K562 (cell line): ENCODE measurements at regions not wholly inside any gene's neighbourhood (a gene's known extent, or its start where the extent isn't known, plus 50 kb on each side); places are given as distances from the start of the nearest gene placed in this dataset.

Experiments used
- ATAC-seq: fragments of 200-7000 bp; cut with Tn5 transposase; 3 replicates; pipeline ENCODE4 v1.9.1; 2020; ENCODE audit warnings: moderate library complexity
- BruUV-seq: library from RNA; stranded (reverse); fragments of 400-500 nt; replicated peaks from 2 replicates; lab custom pipeline; 2021; lab: Mats Ljungman, UMichigan
- CTCF ChIA-PET: fragments of 300-600 bp; formaldehyde crosslinking; extraction: SDS; loops from one replicate; lab custom pipeline; 2021; ENCODE audit warnings: low intra/inter-chr PET ratio; lab: Yijun Ruan, JAX
- POLR2A ChIA-PET: fragments of 300-600, 350-650 bp; sonication (Branson Sonifier 250); formaldehyde crosslinking; extraction: SDS; loops from one replicate; lab custom pipeline; 2021; ENCODE audit warnings: antibody characterized with exemption, inconsistent platforms; lab: Yijun Ruan, JAX
- DNase-seq, 4 experiments: peaks; one replicate each; pipeline versions ENCODE4 v3.0.0 to v3.0.0-alpha.2; 2011 to 2018; ENCODE audit warnings: low spot score in 3 of 4, mixed read lengths in 3 of 4; ENCODE audit errors: extremely low read depth in 1 of 4
- FAIRE-seq: peaks from 2 replicates; lab custom pipeline; 2011; peaks lifted over from hg19 to GRCh38; lab: Jason Lieb, UNC
- H2AFZ ChIP-seq: 2 replicates; pipeline ENCODE4 v1.6.0; 2011; ENCODE audit warnings: low read depth, low read length, control low read depth, inconsistent platforms
- H3K27ac ChIP-seq: fragments of 200-600 bp; 3 replicates; pipeline ENCODE4 v1.8.0; 2011; ENCODE audit warnings: low read depth, mild to moderate bottlenecking, control low read depth, inconsistent platforms, low read length, moderate library complexity, mixed read lengths; ENCODE audit errors: extremely low read depth
- H3K27me3 ChIP-seq, 2 experiments: fragments of 300-600 bp in 1 of 2; 2 replicates in 1 of 2; 3 replicates in 1 of 2; pipeline versions ENCODE4 v1.6.0 to v1.8.0; 2011; ENCODE audit warnings: inconsistent platforms in 2 of 2, low read length in 2 of 2, mild to moderate bottlenecking in 1 of 2, mixed read lengths in 1 of 2, moderate library complexity in 1 of 2; ENCODE audit not compliant: control insufficient read depth in 2 of 2, insufficient read depth in 2 of 2
- H3K36me3 ChIP-seq: fragments of 300-600 bp; 3 replicates; pipeline ENCODE4 v1.8.0; 2011; ENCODE audit warnings: mild to moderate bottlenecking, low read length, inconsistent platforms; ENCODE audit not compliant: control insufficient read depth, insufficient read depth
- H3K4me1 ChIP-seq, 2 experiments: fragments of 200-600 bp in 1 of 2; replicated peaks in 1 of 2; 2 replicates in 1 of 2; 3 replicates in 1 of 2; pipeline versions ENCODE4 v1.5.1 to v1.8.0; 2011; ENCODE audit warnings: inconsistent platforms in 2 of 2, low read length in 2 of 2, mild to moderate bottlenecking in 1 of 2, mixed read lengths in 1 of 2, moderate library complexity in 1 of 2; ENCODE audit not compliant: control insufficient read depth in 2 of 2, insufficient read depth in 2 of 2
- H3K4me2 ChIP-seq: 2 replicates; pipeline ENCODE4 v1.6.1; 2011; ENCODE audit warnings: low read length, control low read depth, inconsistent platforms, mixed read lengths; ENCODE audit not compliant: insufficient read depth
- H3K4me3 ChIP-seq: fragments of 200-600 bp; sonication (generic), shearing (Covaris generic); 2 replicates; pipeline ENCODE4 v1.5.1; 2016; ENCODE audit warnings: control low read depth, inconsistent platforms
- H3K79me2 ChIP-seq: fragments of 200-600 bp; 3 replicates; pipeline ENCODE4 v1.8.0; 2011; ENCODE audit warnings: low read length, inconsistent platforms; ENCODE audit not compliant: control insufficient read depth, insufficient read depth
- H3K9ac ChIP-seq, 2 experiments: 2 replicates each; pipeline versions ENCODE4 v1.6.0 to v1.6.1; 2011; ENCODE audit warnings: low read depth in 2 of 2, low read length in 2 of 2, control low read depth in 1 of 2, inconsistent platforms in 1 of 2, mild to moderate bottlenecking in 1 of 2, mixed read lengths in 1 of 2; ENCODE audit not compliant: insufficient read depth in 1 of 2
- H3K9me1 ChIP-seq: one replicate; pipeline ENCODE4 v1.6.0; 2011; ENCODE audit warnings: inconsistent platforms, mild to moderate bottlenecking, low read length, moderate library complexity; ENCODE audit not compliant: control insufficient read depth, insufficient read depth
- H3K9me3 ChIP-seq: replicated peaks from 2 replicates; pipeline ENCODE4 v1.5.1; 2011; ENCODE audit warnings: low read depth, low read length, inconsistent platforms; ENCODE audit not compliant: control insufficient read depth, insufficient read depth
- H4K20me1 ChIP-seq: replicated peaks from 2 replicates; pipeline ENCODE4 v1.6.1; 2011; ENCODE audit warnings: low read length, inconsistent platforms, mixed read lengths; ENCODE audit not compliant: control insufficient read depth, insufficient read depth
- BCLAF1 ChIP-seq, 2 experiments: fragments of 450-650 bp in 1 of 2; IDR thresholded peaks; 2 replicates each; pipeline ENCODE4 v1.6.1; 2011 to 2017; ENCODE audit warnings: low read depth in 2 of 2, antibody characterized with exemption in 1 of 2, borderline replicate concordance in 1 of 2, low read length in 1 of 2, mild to moderate bottlenecking in 1 of 2, mixed read lengths in 1 of 2; ENCODE audit not compliant: control insufficient read depth in 1 of 2
- BRF2 ChIP-seq: IDR thresholded peaks from 3 replicates; pipeline ENCODE4 v1.6.1; 2011; ENCODE audit warnings: borderline replicate concordance, mild to moderate bottlenecking; ENCODE audit not compliant: insufficient read length, insufficient read depth
- NKRF ChIP-seq: fragments of 450-650 bp; IDR thresholded peaks from 2 replicates; pipeline ENCODE4 v1.6.1; 2016; ENCODE audit warnings: borderline replicate concordance
- PML ChIP-seq: IDR thresholded peaks from 2 replicates; pipeline ENCODE4 v1.6.1; 2012; ENCODE audit warnings: low read length, inconsistent platforms
- TEAD2 ChIP-seq: fragments of 450-650 bp; IDR thresholded peaks from 2 replicates; pipeline ENCODE4 v1.6.1; 2016; ENCODE audit warnings: missing genetic modification characterization, control low read depth, missing compliant biosample characterization
- ZBTB33 ChIP-seq: sonication (generic); formaldehyde crosslinking; IDR thresholded peaks from 2 replicates; pipeline ENCODE4 v1.8.1; 2023; ENCODE audit warnings: mild to moderate bottlenecking, missing genetic modification reagents
- ZNF586 ChIP-seq: fragments of 450-650 bp; formaldehyde crosslinking; conservative IDR thresholded peaks from 2 replicates; pipeline ENCODE4 v1.4.0; 2020; ENCODE audit warnings: mild to moderate bottlenecking, moderate library complexity
- WGBS: fragments of 100-300 bp; shearing (Covaris generic); methylation state at CpG from one replicate; pipeline ENCODE4 v1.1.6; 2016; ENCODE audit warnings: low coverage, mixed read lengths; ENCODE audit not compliant: insufficient coverage; ENCODE audit errors: missing lambda C conversion rate; 5-methylcytosine and 5-hydroxymethylcytosine counted together
- in situ Hi-C: fragments of 300-500 bp; cut with MboI; formaldehyde crosslinking; loops from 4 replicates; pipeline ENCODE4 v1.15.0; 2018; ENCODE audit warnings: inconsistent platforms, mixed read lengths
- intact Hi-C: fragments of 100-400 bp; cut with micrococcal nuclease; formaldehyde crosslinking; loops from 2 replicates; pipeline ENCODE4 v1.14.2; 2022

- no peaks in the 10 kb centered on the region for H3K79me2 ChIP-seq
- ChIA-PET POLR2A (no interaction called here), CTCF (no interaction called here)
- DNase-seq (no peak), FAIRE-seq (no peak), ATAC-seq (no peak)
- no peaks in the 10 kb centered on the region for H3K27me3 ChIP-seq
- H3K9me1 ChIP-seq: no peaks in the 10 kb centered on the region
- H3K4me2 ChIP-seq: no peak overlapping the region
- H3K9me3 ChIP-seq: no peaks in the 10 kb centered on the region
- no peak overlapping the region for H3K27ac ChIP-seq
- no peak overlapping the region for H3K9ac ChIP-seq
- H4K20me1 ChIP-seq: no peaks in the 10 kb centered on the region
- TF ChIP-seq NKRF (no peak), ZBTB33 (CRISPR knock-in tag) (no peak), BRF2 (no peak), TEAD2 (tag) (no peak), BCLAF1 (IDR thresholded peaks at IDR 0.05; ENCODE audit: borderline replicate concordance in 1 of 2, control insufficient read depth in 1 of 2, low read depth in 2 of 2, low read length in 1 of 2) (no peak), ZNF586 (CRISPR knock-in tag) (no peak), PML (no peak)
- H3K36me3 ChIP-seq: no peaks in the 10 kb centered on the region
- BruUV-seq: no TSS peak
- intact Hi-C loops (no loop called here), in situ Hi-C loops (no loop called here)
- no peak overlapping the region for H3K4me3 ChIP-seq
- H3K4me1 ChIP-seq: no peaks in the 10 kb centered on the region
- whole genome bisulfite sequencing: 0% methylated on average over 2 of the region's 2 CpGs
- H2AFZ ChIP-seq: no peak overlapping the region
Observed at GRCh38 chr16:17643935-17644334, 173.2 kb upstream of the XYLT1 start.
